ENCODE measurements at regions not wholly inside any gene's neighbourhood (a gene's known extent, or its start where the extent isn't known, plus 50 kb on each side); places are given as distances from the start of the nearest gene placed in this dataset.
A peak's percentile ranks its signal among the peaks of the same experiment; 100 is the strongest.
"Not testable (repeated sequence)": the region's sequence is repeated elsewhere in the genome, so short reads cannot be mapped to it uniquely, and the experiment has no call there.

GRCh38 chr4:170272959-170273358 is 183.2 kb upstream of the AADAT start:
- DNase-seq (ENCODE audit: low spot score): no peak

GRCh38 chr4:170271723-170272122 is 182.0 kb upstream of the AADAT start:
- DNase-seq (ENCODE audit: low spot score): no peak

GRCh38 chr4:170270628-170271027 is 180.9 kb upstream of the AADAT start:
- no peak for DNase-seq (ENCODE audit: low spot score)

DNA sequence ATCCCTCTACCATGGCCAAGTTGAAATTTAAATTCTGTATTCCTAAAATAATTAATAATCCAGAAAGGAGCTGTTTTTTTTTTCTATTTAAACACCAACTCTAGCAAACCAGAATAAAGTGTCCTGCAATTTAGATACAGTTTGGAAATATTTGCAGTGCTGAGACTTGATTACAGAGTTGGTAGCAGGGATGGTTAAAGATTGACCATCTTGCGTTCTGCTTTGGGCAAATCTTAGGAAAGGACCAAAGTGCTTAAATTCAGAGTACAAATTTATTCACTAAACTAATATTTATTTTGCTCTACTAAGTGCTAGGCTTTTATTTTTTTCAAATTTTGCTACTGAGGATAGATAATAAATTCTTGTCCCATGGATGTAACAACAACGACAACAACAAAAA is 180.2 kb upstream of the AADAT start:
- DNase-seq (ENCODE audit: low spot score): no peak

DNA sequence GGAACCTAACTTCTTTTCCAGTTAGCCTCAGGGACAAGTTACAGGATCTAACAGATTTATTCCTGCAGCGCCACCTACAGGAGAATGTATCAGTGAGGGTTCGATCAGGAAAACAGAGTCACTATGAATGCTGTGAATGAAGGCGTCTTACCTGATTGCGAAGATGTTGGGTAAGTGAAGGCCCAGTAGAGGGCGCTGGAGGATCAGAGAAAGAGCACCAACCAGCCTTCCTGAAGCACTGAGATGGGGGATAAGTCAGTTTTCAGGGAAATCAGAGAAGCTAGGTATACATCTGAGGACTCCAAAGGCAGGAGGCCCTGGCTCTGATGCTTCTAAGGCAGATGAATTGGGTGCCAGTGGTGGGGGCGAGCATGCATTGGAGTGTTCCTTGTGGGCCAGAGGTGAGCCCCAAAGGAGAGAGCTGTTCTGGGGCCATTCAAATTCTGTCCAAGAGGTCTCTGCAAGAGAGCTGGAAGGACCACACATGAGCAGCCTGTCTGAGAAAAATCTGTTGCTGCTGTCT is 169.9 kb upstream of the AADAT start:
- DNase-seq (ENCODE audit: low spot score): peak; percentile 74

DNA sequence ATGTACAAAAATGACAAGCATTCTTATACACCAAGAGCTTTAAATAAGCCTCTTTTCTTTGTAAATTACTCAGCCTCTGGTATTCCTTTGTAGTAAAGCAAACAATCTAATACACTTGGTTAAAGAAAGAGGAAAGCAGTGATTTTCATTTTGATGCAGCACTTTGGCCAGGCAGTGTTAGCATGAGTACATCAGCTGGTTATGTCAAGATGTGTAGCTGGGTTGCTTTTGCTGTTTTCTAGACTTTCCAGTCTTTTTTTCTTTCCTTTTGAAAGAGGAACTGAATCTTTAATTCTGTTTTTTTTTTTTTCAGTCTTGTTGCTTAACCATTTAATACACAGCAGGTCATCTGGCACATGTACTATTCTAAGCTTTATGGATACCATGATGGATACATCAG is 167.1 kb upstream of the AADAT start:
- DNase-seq (ENCODE audit: low spot score): no peak

DNA sequence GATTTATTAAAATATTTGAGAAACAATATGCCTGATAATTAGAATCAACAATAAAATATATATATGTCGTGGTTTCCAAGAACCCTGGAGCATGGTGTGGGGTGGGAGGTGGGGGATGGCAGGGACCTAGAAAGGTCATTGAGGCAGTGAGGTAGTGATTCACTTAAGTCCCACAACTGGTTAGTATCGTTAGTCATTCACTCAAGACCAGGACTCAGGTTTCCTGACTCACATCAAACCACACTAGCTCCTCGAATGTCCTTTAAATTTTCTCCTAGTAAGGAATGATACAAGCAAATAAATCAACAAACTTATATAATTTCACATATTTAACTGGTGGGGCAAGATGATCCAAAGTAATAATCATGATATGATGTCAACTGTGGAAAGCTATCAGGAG is 158.8 kb upstream of the AADAT start:
- DNase-seq (ENCODE audit: low spot score): no peak

DNA sequence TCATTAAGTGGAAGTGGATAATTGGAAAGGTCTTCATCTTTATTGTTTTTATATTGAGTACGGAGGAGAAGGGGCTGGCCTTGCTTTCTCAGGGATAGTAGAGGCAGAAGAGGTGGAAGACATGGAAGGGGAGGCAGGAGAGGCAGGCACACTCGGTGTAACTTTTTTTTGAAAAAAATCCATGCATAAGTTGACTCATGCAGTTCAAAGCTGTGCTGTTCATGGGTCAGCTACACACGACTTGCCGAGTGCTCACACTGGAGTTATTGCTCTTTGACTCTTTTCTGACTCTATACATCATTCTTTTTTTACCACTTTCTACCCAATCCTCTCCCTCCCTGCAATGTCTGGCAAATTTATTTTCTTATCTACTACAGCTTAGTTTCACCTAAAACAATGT is 158.3 kb upstream of the AADAT start:
- no peak for DNase-seq (ENCODE audit: low spot score)

DNA sequence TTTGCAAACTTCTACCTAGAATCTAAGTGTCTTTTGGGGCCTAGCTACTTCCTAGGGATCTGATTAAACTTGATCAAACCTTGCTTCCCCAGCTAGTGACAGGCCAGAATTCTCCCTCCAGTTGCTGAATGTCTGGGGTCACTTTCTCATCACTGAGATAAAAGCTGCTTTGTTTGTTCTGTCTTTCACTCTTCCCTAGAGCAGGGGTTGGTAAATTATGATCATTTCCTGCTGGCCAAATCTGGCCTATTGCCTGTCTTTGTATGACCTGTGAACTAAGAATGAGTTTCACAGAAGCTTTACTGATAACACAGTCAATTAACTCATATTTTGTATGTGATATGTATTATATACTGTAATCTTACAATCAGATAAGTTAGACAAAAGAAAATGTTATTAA is 157.8 kb upstream of the AADAT start:
- no peak for DNase-seq (ENCODE audit: low spot score)

GRCh38 chr4:170243662-170244288 is 154.0 kb upstream of the AADAT start:
- DNase-seq (ENCODE audit: low spot score): no peak

- DNase-seq (ENCODE audit: low spot score): no peak
Observed at GRCh38 chr4:170242471-170242870, 152.7 kb upstream of the AADAT start.

- DNase-seq (ENCODE audit: low spot score): no peak
Observed at GRCh38 chr4:170234800-170235199, 145.0 kb upstream of the AADAT start.

DNA sequence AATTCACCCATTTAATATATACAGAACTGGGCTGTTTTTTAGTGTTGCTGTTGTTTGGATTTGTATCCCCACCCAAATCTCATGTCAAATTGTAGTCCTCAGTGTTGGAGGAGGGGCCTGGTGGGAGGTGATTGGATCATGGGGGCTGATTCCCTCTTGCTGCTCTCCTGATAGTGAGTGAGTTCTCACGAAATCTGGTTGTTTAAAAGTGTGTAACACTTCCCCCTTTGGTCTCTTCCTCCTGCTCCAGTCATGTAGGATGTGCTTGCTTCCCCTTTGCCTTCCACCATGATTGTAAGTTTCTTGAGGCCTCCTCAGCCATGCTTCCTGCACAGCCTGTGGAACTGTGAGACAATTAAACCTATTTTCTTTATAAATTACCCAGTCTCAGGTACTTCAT is 141.6 kb upstream of the AADAT start:
- DNase-seq (ENCODE audit: low spot score): no peak

- DNase-seq (ENCODE audit: low spot score): no peak
Observed at GRCh38 chr4:170230242-170230641, 140.5 kb upstream of the AADAT start.

- no peak for DNase-seq (ENCODE audit: low spot score)
Observed at GRCh38 chr4:170229006-170229405, 139.2 kb upstream of the AADAT start.

GRCh38 chr4:170227928-170228327 is 138.2 kb upstream of the AADAT start:
- DNase-seq (ENCODE audit: low spot score): no peak

DNA sequence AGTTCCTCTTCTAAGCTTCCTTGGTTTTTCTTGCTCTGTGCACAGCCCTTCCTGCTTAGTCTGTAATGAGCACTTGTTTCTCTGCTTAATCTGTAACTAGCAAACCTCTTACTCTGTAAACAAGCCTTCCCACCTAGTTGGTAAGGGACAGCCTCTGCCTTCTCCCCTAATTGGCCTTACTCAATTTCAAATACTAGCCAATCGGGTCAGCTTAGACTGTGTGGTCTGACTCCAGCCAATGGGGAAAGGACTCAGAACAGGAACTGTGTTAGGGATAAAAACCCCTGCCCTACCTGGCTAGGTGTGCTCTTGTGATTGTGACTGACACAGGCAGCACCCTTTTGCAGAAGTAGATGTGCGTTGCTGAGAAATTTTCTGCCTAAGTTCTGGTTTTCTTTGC is 136.5 kb upstream of the AADAT start:
- no peak for DNase-seq (ENCODE audit: low spot score)

- no peak for DNase-seq (ENCODE audit: low spot score)
Observed at GRCh38 chr4:170214731-170215130, 125.0 kb upstream of the AADAT start.

GRCh38 chr4:170214101-170214500 is 124.3 kb upstream of the AADAT start:
- DNase-seq (ENCODE audit: low spot score): no peak

DNA sequence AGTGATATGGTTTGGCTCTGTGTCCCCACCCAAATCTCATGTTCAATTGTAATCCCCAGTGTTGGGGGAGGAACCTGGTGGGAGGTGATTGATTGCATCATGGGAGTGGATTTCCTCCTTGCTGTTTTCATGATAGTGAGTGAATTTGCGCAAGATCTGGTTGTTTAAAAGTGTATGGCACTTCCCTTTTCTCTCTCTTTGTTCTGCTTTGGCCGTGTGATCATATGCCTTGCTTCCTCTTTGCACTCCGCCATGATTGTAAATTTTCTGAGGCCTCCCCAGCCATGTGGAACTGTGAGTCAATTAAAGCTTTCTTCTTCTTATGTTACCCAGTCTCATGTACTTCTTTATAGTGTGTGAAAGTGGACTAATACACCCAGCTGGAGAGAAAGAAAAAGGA is 113.0 kb upstream of the AADAT start:
- no peak for DNase-seq (ENCODE audit: low spot score)

DNA sequence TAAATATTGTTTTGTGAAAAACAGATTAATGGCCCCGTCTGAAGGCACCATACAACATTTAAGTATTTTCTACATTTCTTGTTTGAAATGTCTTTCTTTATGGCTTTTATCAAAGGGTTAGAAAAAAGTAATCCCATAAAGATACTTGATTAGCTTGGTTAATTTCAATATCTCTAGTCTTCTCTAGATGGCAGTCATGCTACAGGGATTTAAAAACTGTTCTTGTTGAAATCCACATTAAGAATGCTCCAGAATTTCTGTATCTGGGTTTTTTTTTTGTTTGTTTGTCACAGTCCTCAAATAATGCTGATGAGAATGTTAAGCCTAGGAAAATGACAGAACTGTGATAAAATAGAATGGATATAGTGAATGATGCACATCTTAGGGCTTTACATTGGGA is 109.0 kb upstream of the AADAT start:
- DNase-seq (ENCODE audit: low spot score): no peak

DNA sequence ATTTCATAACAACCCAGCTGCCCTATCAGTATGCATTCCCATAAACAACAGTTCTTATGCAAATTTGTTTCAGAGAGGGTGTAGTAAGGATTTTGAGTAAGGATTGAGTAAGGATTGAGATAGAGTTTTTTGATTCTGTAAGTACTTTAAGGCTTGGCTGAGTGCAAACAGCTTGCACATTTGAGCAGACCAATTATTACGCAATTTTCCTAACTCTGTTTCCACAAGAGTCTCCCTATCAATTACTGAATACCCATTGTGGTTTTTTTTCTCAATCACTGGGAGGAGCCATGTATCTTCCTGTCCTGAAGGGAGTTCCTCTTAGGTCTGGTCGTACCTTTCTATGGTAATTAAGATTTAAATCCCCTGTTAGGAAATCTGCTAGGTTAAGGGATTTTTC is 105.0 kb upstream of the AADAT start:
- not testable (repeated sequence) for DNase-seq (ENCODE audit: low spot score)

DNA sequence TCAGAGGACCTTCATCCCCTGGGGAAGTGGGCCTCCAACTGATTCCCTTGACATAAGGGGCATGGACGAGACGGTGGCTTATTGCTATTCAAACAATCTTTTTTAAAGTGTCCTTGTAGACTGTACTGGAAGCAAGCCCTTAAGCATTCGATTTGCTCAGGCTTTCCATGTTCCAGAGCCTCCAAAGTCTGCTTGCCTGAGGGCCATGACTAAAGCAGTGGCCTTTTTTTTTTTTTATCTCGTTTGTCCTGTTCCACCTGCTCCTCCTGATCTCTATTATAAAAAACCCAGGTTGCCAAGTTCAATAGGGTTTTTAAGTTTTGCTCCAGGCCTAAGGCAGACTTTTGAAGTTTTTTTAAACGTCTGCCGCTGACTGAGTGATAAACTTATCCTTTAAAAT is 103.7 kb upstream of the AADAT start:
- DNase-seq (ENCODE audit: low spot score): no peak

DNA sequence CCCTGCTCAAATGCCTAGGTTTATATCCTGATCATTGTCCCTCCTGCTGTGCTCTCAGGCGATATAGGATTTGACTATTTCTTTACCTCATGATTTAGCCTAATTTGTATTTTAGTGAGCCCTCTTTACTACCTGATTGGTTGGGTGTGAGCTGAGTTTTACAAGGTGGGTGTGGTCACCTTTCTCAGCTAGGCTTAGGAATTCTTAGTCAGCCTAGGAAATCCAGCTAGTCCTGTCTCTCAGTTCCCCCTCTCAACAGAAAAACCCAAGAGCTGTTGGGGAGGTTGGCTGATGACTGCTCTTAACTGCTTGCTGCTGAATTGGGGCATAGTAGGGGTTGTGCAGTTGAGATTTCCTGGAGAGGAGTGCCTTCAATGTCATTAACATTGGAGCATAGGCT is 100.5 kb upstream of the AADAT start:
- no peak for DNase-seq (ENCODE audit: low spot score)

DNA sequence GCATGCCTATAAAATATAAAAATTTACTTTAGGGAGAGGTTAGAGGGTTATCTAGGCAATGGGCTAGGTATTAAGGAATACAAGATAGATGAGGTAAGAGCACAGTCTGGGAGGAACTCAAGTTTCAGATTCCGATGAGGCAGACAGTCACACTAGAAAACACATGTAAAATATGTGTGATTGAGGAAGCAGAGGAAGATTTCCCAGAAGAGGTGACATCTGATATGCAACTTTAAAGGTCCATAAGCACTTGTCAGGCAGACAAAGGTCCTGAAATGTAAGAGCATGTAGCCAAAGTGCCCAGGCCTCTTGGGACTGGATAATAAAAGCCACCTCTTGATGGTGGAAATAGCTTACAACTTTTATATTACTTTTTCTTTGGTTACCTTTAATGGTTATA is 81.1 kb upstream of the AADAT start:
- DNase-seq (ENCODE audit: low spot score): no peak
